Activated CD4-positive, alpha-beta T cell treated with anti-CD3 and anti-CD28 coated beads, Interleukin-2, Interleukin-4, amounts not matched to agents 100 ng/mL and 50 ng/mL, durations not matched to agents 16 hours and 8 hours (primary cell): ENCODE measurements at regions not wholly inside any gene's neighbourhood (a gene's known extent, or its start where the extent isn't known, plus 50 kb on each side); places are given as distances from the start of the nearest gene placed in this dataset.

ENCODE experiments used
- DNase-seq: peaks from one replicate; pipeline ENCODE4 v3.0.0-alpha.2; 2020; ENCODE audit warnings: low spot score

GRCh38 chr14:104342435-104343293, 204.3 kb downstream of the KIF26A start:
- DNase-seq: no peak

- no peak for DNase-seq
These were observed 204.9 kb downstream of the KIF26A start for GRCh38 chr14:104343294-104343625.

GRCh38 chr14:104343690-104344640, 205.6 kb downstream of the KIF26A start:
- DNase-seq: no peak

GRCh38 chr14:104344818-104345620, 206.6 kb downstream of the KIF26A start:
- no peak for DNase-seq

DNA sequence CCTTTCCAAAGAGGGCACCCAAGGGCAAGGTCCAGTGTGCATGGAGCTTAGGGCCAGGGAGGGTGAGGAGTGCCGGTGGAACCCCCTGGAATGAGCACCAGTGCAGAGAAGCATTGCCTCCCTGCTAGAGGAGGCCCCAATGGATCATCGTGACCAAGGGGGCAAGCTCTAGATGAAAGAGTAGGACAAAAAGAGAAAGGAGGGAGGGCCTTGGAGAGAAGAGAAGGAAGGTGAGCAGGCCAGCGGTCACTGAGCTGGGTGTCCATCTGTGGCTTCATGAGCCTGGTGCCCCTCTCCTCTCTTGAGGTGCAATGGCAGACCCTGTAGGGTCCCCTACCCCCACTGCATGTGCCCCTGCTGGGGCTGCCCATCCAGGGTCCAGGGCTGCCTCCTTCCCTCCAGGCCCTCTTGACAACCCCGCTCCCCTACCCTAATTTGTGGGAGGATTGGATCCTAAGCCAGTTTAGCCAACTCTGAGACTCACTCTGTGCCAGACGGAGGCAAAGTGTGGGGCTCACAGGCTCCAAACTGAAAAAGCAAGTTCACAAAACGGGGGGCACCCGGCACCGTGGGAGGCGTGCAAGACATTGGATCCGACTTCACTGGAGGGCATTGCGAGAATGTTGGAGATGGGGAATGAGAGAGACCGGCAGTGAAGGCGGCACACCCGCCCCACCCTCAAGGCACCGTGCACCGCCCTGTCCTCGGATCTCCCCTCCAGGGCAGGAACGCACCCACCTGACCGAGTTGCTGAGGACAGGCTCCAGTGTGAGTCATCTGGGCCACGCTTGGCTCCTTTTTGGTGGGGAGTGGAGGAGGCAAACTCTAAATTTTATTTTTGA, 207.5 kb downstream of the KIF26A start:
- DNase-seq: no peak

DNA sequence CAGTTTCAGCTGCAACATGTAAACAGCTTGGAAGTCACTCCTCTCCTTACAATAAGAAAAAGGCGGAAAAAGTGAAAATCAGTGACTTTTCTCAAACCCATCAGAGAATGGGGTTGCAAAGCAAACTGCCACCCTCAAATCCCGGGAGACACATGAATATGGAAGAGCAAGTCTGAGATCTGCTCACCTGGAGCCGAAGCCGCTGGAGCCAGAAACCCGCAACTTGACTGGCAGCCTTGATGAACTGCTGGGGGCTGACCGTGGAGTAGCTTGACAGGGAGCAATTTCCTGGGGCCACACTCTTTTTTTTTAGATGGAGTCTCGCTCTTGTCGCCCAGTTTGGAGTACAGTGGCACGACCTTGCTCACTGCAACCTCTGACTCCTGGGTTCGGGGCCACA, 208.2 kb downstream of the KIF26A start:
- no peak for DNase-seq

DNA sequence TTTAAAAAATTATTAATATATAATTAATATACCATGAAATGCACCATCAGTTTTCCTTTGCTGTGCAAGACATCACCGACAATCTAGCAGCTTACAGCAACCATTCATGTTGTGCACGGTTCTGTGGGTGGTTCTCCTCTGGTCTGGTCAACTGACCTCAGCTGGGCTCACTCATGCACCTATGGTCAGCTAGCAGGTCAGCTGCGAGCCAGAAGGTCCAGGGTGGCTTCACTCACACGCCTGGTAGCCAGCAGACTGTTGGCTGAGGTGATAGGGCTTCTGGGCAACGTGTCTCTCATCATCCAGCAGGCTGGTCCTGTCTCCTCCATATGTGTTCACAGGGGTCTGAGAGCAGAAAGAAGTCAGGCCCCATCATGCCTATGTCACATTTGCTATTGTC, 210.4 kb downstream of the KIF26A start:
- no peak for DNase-seq

- DNase-seq: no peak
These were observed 211.6 kb downstream of the KIF26A start for GRCh38 chr14:104349950-104350349.

- DNase-seq: no peak
These were observed 212.2 kb downstream of the KIF26A start for GRCh38 chr14:104350463-104351185.

DNA sequence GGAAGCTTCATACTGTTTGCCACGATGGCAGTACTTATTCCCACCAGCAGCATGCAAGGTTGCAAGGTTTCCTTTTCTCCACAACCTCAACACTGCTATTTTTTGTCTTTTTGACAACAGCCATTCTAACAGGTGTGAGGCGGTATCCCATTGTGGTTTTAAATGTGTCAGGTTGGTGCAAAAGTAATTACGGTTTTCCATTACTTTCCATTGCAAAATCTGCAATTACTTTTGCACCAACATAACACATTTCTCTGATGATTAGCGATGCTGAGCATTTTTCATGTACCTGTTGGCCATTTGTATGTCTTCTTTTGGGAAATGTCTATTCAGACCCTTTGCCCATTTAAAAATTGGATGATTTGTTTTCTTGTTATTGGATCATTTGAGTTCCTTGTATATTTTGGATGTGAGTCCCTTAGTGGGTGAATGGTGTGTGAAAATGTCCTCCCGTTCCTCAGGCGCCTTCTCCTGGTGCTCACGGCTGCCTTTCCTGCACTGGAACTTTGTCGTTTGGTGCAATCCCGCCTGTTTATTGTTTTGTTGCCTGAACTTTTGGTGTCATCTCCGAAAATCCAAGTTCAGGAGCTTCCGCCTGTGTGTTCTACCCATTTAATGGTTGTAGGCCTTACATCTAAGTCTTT, 213.6 kb downstream of the KIF26A start:
- no peak for DNase-seq

DNA sequence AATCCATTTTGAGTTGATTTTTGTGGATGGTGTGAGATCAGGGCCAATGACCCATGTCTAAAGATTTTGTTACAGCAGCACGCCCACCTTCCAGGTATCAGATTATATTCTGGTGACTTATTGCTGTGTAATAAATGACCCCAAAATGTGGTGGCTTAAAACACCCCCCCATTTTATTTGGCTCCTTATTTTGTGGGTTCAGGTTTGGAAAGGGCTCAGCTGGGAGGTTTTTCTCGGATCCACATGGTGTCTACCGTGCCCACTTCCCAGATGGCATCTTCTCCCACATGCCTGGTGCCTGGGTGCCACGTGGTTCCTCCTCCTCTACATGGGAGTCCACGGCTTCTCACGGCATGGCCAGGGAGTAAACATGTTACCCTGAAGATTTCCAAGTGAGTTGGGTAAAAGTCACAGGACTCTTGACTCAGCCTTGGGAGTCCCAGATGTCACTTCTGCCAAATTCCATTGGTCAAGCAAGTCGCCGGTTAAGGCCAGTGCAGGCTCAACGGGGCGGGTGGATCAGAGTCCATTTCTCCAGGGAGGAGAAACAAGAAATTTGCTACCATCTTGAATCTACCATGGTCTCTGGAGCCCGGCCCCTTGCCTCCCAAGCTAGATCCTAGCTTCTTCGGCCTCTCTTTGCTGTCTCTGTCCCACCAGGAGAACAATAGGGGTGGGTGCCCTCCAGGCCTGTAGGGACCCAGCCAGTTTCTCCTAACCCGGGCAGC, 214.3 kb downstream of the KIF26A start:
- DNase-seq: no peak

DNA sequence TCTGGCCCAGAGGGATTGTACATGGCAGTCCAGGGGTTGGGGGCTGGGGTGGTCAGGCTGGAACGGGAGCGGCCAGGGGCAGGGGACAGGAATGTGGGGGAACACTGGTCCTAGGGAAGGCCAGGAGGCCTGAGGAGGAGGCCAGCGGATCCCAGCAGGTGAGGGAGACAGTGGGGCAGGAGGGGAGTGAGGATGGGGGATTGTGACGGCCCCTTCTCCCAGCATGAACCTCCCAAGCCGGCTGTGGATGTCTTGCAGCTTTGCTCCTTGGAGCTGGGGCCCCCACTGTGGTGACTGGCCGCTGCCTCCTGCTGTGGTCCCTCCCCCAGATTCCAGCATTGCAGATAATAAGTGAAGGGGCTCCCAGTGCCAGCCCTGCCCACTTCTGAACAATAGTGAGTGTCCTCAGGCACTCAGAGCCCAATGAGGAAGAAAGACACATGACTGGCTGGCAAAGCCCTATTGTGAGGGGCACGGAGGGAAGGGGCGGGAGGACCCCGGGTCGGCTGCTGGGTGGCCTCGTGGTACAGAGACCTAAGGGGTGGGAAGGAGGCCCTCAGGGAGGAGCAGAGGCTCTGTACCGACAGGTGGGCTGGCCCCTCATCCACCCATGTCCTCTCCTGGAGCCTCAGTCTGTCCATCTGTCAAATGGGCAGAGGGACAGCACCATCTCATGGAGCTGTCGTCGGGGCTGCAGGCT, 215.0 kb downstream of the KIF26A start:
- DNase-seq: no peak

DNA sequence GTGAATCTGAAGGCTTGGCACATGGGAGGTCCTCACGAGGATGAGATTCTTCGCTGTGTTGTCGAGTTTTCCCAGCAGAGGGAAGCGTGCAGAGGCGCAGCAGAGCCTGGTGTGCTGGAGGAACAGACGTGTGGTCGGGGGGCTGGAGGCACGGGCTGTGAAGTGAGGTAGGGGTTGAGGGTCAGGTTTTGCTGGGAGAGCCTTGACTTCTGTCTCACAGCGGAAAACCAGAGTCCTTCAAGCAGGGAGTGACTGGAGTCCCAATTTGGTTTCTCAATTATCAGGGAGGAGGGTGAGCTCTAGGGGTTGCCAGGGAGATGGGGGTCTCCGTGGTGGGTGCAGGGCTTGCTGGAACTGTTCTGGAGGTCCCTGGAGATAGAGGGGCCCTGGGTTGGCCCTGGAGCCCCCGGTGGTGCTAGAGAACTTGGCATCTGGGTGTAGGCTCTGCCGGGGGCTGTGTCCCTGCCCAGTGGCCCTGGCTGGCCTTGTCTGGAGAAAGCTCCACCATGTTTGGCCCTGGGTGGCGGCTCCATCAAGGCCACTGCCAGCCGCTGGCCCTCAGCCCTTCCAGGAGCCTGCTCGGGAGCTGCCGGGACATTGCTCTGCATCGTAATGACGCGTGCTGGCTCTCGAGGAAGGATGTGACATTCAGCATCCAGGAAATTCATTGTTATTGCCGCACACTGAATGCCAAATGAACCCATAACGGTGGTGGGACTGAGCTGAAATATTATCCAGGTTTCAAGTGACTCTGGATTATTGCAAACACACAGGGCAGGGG, 215.7 kb downstream of the KIF26A start:
- no peak for DNase-seq

GRCh38 chr14:104355101-104356019, 217.0 kb downstream of the KIF26A start:
- DNase-seq: no peak

DNA sequence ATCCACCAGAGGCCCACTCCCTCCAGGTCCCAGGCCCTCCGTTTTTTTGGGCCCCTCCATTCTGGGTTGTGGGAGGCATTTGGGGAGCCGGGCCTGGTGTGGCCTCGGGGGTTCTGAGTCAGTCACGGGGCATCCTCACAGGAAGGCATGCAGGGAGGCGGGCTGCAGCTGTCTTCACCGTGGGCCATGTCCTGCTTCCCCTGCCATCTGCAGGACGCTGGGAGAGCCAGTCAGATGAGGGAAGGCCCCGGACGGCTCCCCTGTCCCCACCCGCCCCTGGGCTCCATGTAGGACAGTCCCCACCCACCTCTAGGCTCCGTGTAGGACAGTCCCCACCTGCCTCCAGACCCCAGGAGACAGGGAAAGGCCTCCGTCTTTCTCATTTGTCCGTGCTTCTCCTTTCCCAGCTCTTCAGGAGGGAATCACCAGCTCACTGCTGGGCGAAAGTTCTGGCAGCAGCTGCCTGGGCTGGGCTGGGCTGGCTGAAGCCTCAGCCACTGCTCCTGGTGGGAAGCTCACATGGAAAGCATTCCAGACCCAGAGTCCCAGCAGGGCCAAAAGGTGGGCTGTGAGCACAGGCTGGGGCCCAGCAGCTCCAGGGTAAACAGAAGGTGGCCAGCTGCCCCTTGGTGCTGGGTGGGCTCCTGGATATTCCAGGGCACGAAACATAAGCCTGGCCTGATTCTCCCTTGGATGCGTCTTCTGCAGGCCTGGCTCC, 217.8 kb downstream of the KIF26A start:
- DNase-seq: no peak
